ENCODE measurements at regions not wholly inside any gene's neighbourhood (a gene's known extent, or its start where the extent isn't known, plus 50 kb on each side); places are given as distances from the start of the nearest gene placed in this dataset.
"Not testable (repeated sequence)": the region's sequence is repeated elsewhere in the genome, so short reads cannot be mapped to it uniquely, and the experiment has no call there.

DNA sequence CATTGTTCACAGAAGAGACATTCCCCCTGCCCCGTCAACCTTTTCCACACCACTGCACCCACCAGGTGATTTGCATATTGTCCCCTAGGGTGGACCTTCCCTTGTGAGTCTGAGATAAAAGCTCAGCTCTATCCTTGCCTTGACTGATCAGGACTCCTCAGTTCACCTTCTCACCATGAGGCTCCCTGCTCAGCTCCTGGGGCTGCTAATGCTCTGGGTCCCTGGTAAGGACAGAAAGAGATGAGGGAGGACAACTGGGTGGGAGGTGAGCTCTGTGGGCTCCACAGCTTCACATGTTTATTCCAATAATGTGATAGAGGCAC, 1160.1 kb downstream of the RPIA start:
- TF ChIP-seq TAF1 (IDR thresholded peaks at IDR 0.05; ENCODE audit: low read depth, low read length) (no peak), POLR2AphosphoS5 (IDR thresholded peaks at IDR 0.05; ENCODE audit: low read depth, low read length) (no peak), SPI1 (IDR thresholded peaks at IDR 0.05; ENCODE audit: low read depth, low read length) (no peak), PAX5 (IDR thresholded peaks at IDR 0.05; ENCODE audit: insufficient read depth, low read length, severe bottlenecking) (no peak), POU2F2 (IDR thresholded peaks at IDR 0.05; ENCODE audit: low read depth, low read length) (no peak), POLR2A (IDR thresholded peaks at IDR 0.05; ENCODE audit: low read depth, low read length) (no peak)
- DNase-seq (ENCODE audit: insufficient read length, low spot score) (no peak), FAIRE-seq (no peak)

DNA sequence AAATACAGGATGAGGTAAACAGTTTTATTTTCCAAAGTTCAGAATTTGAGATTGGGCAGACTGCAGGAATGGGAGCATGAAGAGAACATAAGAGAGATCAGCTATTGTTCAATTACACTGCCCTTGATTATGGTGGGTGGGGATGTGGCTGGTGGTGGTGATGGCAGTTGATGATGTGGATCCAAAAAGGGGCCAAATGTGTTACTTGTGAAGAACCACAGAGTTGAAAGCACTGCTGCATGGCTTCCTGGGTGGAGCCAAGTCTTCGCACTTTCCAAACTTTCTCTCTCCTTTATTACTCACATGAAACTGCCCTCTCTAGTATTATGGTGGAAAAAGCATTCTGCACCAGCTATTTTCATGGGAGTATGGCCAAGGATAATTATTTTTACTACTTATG, 1162.0 kb downstream of the RPIA start:
- FAIRE-seq; DNase-seq (ENCODE audit: insufficient read length, low spot score): not testable (repeated sequence)

DNA sequence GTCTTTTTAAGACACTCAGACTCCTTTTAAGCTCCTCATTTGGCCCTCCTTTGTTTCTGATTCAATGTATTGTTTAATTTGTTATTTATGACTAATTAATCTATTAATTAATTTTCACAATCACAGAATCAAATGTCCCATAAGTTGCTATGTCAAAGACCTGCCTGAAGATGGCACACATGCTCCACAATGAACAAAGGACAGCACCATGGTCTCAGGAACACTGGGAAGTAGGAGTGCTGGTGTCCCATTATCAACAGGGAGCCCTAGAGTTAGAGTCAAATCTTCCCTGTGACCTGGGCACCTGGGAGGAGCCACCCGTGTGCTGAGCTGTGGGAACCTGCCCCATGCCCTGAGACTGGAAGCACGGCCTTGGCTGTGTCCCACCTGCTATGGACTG, 1164.3 kb downstream of the RPIA start:
- FAIRE-seq, result peak; percentile 64
- DNase-seq (ENCODE audit: insufficient read length, low spot score), result not testable (repeated sequence)

DNA sequence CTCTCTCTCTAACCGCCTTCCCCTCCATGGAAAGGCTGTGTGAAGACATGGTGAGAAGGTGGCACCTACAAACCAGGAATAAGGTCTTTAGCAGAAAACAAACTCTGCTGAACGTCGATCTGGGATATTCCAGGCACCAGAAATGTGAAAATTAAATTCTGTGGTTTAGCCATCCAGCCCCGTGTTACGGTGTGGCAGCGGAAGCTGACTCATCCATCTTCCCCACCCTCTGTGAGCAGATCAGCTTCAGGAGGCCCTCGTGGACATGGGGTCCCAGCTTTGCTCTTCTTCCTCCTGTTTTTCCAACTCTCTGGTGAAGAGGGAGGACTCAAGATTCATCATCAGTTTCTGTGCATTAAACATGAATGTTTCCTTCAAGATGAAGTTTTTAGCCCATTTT, 1164.8 kb downstream of the RPIA start:
- not testable (repeated sequence) for DNase-seq (ENCODE audit: insufficient read length, low spot score); FAIRE-seq

DNA sequence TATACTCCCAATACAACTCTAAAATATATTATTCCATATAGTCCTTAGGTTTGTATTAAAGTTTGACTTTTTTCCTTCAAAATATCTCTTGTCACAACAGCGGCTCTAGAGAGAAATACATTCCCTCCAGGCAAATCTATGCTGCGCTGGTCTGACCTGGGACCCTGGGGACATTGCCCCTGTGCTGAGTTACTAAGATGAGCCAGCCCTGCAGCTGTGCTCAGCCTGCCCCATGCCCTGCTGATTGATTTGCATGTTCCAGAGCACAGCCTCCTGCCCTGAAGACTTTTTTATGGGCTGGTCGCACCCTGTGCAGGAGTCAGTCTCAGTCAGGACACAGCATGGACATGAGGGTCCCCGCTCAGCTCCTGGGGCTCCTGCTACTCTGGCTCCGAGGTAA, 1170.7 kb downstream of the RPIA start:
- DNase-seq (ENCODE audit: insufficient read length, low spot score); FAIRE-seq: not testable (repeated sequence)

DNA sequence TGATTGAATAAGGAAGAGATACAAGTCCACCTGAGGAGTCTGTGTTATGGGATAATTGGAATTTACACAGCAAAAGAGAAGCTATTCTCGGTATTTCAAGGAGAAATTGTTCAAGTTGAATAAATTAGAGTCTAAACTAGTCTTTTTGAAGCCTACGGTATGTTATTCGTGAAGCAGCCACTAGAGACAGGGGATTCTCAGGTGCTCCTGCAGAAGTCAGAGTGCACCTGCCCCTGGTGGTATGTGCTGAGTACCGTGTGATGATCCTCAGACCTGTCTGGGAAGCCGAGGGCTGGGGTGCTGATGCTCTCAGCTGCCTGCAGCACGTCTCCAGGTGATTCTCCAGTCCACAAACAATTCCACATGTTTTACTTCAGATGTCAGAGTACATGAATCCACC, 1171.7 kb downstream of the RPIA start:
- FAIRE-seq; DNase-seq (ENCODE audit: insufficient read length, low spot score): not testable (repeated sequence)

DNA sequence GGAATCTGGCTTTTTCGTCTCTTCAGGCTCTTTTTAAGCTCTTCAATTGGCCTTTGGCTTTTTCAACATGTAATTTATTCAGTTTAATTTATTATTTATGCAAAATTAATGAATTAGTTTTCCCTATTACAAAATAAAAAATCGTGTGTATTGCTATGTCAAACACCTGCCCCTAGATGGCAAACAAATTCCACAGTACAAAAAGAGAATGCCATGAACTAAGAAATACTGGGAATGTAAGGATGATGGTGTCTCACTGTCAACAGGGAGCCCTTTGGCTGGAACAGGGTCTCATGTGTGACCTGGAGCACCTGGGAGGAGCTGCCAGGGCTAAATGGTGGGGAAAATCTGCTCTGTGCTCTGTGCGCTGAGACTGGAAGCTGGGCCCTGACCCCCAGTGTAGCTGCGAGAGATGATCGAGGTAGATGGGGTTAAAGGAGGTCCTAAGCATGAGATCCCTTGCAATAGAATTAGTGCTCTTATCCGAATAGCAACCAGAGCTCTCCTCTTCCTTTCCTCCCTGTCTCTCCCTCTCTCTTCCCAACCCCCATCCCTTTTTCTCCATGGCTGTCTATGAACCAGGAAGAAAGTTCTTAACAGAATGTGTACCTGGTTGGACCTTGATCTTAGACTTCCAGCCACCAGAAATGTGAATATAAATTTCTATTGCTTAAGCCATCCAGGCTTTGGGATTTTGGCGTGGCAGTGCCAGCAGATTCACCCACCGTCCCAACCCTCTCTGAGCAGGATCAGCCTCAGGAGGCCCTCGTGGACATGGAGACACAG, 1183.5 kb downstream of the RPIA start:
- not testable (repeated sequence) for FAIRE-seq; DNase-seq (ENCODE audit: insufficient read length, low spot score)

DNA sequence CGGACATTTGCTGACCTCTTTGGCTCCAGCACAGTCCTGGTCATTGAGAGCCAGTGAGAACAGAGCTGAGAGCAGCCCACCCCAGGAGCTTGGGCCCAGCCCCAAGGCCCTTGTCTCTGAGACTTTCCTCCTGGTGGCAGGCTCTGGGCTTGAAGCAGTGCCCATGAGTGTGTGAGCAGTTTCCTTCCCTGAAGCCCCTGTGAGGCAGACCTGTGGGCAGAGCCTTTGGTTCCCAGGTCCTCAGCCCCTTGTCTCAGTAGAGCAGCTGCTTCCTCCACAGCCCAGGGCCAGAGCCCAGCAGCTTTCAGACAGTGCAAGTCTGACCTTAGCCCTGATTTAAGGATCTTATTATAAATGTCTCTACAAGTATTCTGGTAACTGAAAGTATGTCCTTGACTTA, 1185.0 kb downstream of the RPIA start:
- DNase-seq (ENCODE audit: insufficient read length, low spot score); FAIRE-seq: not testable (repeated sequence)

DNA sequence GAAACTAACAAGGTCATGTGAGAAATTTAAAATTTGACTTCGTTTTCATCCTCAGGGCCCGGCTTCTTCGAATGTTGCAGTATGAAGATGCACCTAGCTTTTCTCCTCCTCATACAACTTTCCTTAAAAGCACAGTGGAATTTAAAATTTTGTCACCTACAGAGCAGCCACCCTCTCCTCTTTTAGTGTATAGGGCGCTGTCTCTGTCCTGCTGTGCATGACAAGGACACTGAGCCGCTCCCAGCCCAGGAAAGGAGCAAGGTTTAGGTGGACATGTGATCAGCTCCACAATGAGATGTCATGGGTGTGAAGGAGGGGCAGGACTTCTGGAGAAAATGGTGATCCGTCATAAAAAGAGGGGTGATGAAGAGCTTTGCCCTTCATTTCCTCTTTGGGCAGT, 1185.4 kb downstream of the RPIA start:
- not testable (repeated sequence) for FAIRE-seq; DNase-seq (ENCODE audit: insufficient read length, low spot score)

DNA sequence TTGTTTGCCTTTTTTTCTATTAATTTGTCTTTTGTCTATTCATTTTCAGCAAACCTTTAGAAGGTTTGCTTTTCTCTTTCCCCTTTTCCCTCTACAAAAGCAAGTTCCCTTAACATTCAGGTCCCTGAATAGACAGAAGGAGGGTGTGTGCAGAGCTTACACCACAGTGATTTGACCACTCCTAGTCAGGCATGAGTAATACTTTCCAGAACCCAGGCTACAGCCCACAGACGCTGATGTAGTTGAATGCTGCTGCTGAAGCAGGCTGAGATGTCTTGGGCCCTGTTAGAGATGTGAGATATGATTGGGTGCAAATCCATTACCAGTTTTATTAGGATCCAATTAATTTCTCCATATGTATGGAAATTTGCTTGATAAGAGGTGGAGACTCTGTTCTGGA, 1191.4 kb downstream of the RPIA start:
- FAIRE-seq, result peak; percentile 92
- DNase-seq (ENCODE audit: insufficient read length, low spot score), result not testable (repeated sequence)

DNA sequence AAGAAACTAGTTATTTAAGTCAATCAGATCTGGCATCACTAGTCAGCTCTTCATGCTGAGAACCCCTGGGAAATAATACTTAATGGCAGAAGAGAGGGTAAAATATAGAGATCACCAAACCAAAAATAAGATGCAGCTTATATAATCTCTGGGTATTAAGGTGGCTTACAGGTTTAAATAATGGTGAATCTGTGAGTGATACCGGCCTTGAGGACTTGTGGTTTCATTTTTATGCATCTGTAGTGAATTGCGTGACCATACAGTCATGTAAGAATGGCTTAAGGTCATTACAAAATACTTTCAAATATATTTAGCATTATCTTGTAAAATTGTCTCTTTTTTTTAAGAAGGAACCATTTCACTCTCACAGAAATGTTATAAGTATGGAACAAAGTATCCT, 1192.2 kb downstream of the RPIA start:
- FAIRE-seq, result peak; percentile 78
- not testable (repeated sequence) for DNase-seq (ENCODE audit: insufficient read length, low spot score)

DNA sequence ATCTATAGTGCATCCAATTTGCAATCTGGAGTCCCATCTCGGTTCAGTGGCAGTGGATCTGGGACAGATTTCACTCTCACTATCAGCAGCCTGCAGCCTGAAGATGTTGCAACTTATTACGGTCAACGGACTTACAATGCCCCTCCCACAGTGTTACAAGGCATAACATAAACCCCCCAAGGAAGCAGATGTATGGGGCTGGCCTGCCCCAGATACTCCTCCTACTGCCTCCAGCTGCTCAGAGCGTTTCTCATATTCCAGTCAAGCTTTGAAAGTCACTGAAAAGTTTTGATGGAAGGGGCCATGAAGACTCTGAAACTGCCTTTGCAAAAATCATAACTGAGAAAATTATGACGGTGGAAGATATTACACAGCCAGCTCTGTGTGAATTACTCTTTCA, 1193.6 kb downstream of the RPIA start:
- DNase-seq (ENCODE audit: insufficient read length, low spot score), result not testable (repeated sequence)

DNA sequence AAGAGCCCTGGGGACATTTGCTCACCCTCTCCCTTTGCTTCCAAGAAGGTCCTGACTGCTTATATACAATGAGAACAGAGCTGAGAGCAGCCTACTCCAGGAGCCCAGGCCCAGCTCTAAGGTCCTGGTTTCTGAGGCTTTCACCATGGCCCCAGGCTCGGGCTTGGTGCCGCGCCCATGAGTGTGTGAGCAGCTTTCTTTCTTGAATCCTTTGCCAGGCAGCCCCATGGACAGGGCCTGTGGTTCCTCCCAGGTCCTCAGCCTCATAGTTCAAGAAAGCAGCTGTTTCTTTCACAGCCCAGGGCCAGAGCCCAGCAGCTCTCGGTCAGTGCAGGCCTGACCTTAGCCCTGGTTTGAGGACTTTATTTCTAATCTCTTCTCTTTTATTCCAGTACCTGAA, 1197.2 kb downstream of the RPIA start:
- not testable (repeated sequence) for DNase-seq (ENCODE audit: insufficient read length, low spot score); FAIRE-seq

More for the DNA sequence above, 1193.6 kb downstream of the RPIA start:
- FAIRE-seq, result peak; percentile 68

DNA sequence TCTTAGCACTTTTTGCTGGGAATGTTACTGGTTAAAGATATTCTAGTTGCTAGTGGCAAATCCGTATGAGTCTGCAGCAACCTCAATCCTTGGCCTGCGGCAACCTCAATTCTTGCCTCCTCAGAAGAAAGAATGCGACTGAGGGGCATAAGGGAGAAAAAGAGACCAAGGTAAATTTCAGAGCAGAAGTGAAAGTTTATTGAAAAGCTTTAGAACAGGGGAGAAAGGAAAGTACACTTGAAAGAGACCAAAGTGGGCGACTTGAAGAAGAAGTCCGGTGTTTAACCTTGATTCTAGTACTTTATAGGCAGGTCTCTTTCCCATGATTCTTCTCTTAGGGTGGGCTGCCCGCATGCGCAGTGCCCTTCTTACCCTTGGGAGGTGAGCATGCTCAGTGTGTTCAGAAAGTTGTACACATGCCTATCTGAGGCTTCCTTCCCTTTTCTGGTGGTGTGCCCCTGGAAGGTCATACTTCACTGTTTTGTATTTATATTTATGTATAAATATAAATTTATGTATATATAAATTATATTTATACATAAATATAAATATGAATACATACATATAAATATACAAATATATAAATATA, 1198.8 kb downstream of the RPIA start:
- FAIRE-seq; DNase-seq (ENCODE audit: insufficient read length, low spot score): not testable (repeated sequence)

DNA sequence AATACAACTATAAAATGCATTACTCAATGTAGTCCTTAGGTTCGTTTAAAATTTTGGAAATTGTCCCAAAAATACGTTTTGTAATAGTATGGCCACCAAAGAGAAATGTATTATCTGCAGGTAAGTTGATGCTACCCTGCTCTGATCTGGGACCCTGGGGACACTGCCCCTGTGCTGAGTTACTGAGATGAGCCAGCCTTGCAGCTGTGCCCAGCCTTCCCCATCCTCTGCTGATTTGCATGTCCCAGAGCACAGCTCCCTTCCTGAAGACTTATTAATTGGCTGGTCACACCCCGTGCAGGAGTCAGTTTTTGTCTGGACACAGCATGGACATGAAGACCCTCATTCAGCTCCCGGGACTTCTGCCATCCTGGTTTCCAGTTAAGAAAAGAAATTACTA, 1203.5 kb downstream of the RPIA start:
- FAIRE-seq; DNase-seq (ENCODE audit: insufficient read length, low spot score): not testable (repeated sequence)

DNA sequence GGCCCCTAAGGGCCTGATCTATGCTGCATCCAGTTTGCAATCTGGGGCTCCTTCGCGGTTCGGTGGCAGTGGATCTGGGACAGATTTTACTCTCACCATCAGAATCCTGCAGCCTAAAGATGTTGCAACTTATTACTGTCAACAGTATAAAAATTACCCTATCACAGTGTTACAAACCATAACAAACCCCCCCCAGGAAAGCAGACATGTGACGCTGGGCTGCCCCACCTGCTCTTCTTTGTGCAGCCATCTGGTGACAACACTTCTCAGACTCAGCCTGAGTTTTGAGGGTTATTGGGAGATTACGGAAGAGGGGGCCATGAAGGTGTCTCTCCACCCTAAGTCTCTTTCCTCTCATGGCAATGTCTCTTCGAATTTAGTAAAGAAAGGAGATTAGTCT, 1204.2 kb downstream of the RPIA start:
- DNase-seq (ENCODE audit: insufficient read length, low spot score), result not testable (repeated sequence)
- FAIRE-seq, result peak; percentile 41

DNA sequence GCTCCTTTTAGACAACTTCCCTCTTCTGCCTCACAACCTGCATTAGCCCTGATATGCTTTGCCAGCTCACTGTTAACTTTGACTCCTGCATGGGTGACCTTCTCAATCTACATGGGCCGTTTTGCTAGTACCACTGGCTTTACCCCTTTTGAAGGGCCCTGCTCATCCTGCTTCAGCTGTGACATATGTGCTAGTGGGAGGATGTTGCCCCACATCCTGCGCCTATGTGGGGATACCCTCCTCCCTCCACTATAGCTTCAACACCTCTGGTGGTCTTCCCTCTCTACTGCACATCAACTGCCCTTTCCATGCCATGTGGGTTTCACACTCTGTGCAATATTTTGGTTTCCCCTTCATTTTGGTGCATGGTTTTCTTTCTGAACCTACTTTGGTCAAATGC, 1235.5 kb downstream of the RPIA start:
- not testable (repeated sequence) for DNase-seq (ENCODE audit: insufficient read length, low spot score); FAIRE-seq

DNA sequence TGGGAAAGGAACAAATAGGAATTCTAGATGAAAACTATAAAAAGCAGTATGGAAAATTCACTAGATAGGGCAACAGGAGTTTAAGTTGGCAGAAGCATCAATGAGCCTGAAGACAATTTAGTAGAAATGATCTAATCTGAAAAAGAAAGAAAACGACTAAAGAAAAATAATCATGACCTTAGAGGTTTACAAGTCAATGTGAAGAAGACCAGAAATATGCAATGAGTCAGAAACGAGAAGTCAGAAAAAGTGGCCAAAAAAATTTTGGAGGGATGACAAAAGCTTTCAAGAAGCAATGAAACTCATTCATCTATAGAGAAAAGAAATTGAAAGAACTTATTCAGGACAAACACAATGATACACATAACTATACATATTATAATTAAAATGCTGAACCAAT, 1244.0 kb downstream of the RPIA start:
- DNase-seq (ENCODE audit: insufficient read length, low spot score); FAIRE-seq: not testable (repeated sequence)

DNA sequence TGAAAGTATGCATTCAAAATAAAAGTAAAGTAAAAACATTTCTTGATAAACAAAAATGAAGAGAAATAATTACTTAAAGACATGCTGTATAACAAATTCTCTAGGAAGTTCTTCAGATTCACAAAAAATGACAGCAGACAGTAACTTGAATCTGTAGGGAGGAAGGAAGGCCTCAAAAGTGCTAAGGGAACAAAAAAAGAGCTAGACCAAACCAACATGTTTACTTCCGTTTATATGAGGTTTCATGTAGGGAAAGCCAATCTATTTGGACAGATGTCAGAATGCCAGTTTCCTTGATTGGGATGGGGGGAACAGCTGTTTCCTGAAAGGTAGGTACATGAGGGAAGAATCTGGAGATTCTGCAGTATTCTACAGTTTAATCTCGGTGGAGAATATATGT, 1244.5 kb downstream of the RPIA start:
- FAIRE-seq, result peak; percentile 65
- DNase-seq (ENCODE audit: insufficient read length, low spot score), result not testable (repeated sequence)
